SK-N-SH (cell line): ENCODE measurements at regions not wholly inside any gene's neighbourhood (a gene's known extent, or its start where the extent isn't known, plus 50 kb on each side); places are given as distances from the start of the nearest gene placed in this dataset.

ENCODE experiments used
- CTCF ChIA-PET: fragments of 300-600, 350-600 bp; formaldehyde crosslinking; extraction: SDS; loops from one replicate; lab custom pipeline; 2021; lab: Yijun Ruan, JAX
- POLR2A ChIA-PET: fragments of 350-600 bp; sonication (Branson Sonifier 250); formaldehyde crosslinking; extraction: SDS; loops from one replicate; lab custom pipeline; 2020; ENCODE audit warnings: antibody characterized with exemption, inconsistent platforms; lab: Yijun Ruan, JAX
- DNase-seq: peaks from one replicate; pipeline ENCODE4 v3.0.0; 2012
- H2AFZ ChIP-seq: fragments of 200-600 bp; sonication (generic); 2 replicates; pipeline ENCODE4 v1.8.1; 2016; ENCODE audit warnings: antibody characterized with exemption, mild to moderate bottlenecking, low read depth
- H3F3A ChIP-seq: fragments of 200-600 bp; sonication (generic); replicated peaks from 2 replicates; pipeline ENCODE3; 2016; ENCODE audit warnings: antibody characterized with exemption, mild to moderate bottlenecking; ENCODE audit not compliant: insufficient read depth
- H3K27ac ChIP-seq, 2 experiments: fragments of 200-500 bp in 1 of 2; fragments of 200-600 bp in 1 of 2; sonication (Bioruptor generic) in 1 of 2; sonication (generic), shearing (Covaris generic) in 1 of 2; 2 replicates each; pipeline versions ENCODE4 v1.5.1 to v1.6.1; 2014 to 2016; ENCODE audit warnings: low read depth in 2 of 2, inconsistent platforms in 1 of 2, low read length in 1 of 2, mild to moderate bottlenecking in 1 of 2, mixed read lengths in 1 of 2
- H3K27me3 ChIP-seq: fragments of 200-600 bp; sonication (generic), shearing (Covaris generic); 2 replicates; pipeline ENCODE4 v1.6.1; 2016; ENCODE audit warnings: mixed run types; ENCODE audit not compliant: insufficient read depth
- H3K36me3 ChIP-seq, 2 experiments: fragments of 200-500 bp in 1 of 2; fragments of 200-600 bp in 1 of 2; sonication (Bioruptor generic) in 1 of 2; sonication (generic) in 1 of 2; replicated peaks in 1 of 2; 2 replicates each; pipeline versions ENCODE3 to v1.5.1; 2014 to 2016; ENCODE audit warnings: low read length in 1 of 2, mild to moderate bottlenecking in 1 of 2; ENCODE audit not compliant: insufficient read depth in 2 of 2, control insufficient read depth in 1 of 2
- H3K4me1 ChIP-seq, 2 experiments: fragments of 200-500 bp in 1 of 2; fragments of 200-600 bp in 1 of 2; sonication (Bioruptor generic) in 1 of 2; sonication (generic), shearing (Covaris generic) in 1 of 2; 2 replicates each; pipeline versions ENCODE4 v1.5.1 to v1.6.1; 2014 to 2016; ENCODE audit warnings: low read depth in 1 of 2, low read length in 1 of 2, mixed run types in 1 of 2; ENCODE audit not compliant: insufficient read depth in 2 of 2, control insufficient read depth in 1 of 2
- H3K4me2 ChIP-seq: fragments of 200-600 bp; sonication (generic), shearing (Covaris generic); 2 replicates; pipeline ENCODE4 v1.6.1; 2017; ENCODE audit warnings: mixed run types
- H3K4me3 ChIP-seq, 2 experiments: fragments of 200-500 bp in 1 of 2; fragments of 200-600 bp in 1 of 2; sonication (Bioruptor generic) in 1 of 2; sonication (generic), shearing (Covaris generic) in 1 of 2; 2 replicates each; pipeline versions ENCODE4 v1.5.1 to v1.8.1; 2014 to 2016; ENCODE audit warnings: low read depth in 2 of 2, inconsistent platforms in 1 of 2, low read length in 1 of 2, mild to moderate bottlenecking in 1 of 2, mixed read lengths in 1 of 2, moderate library complexity in 1 of 2
- H3K79me2 ChIP-seq: fragments of 200-600 bp; sonication (generic); 2 replicates; pipeline ENCODE4 v1.8.1; 2017; ENCODE audit warnings: mild to moderate bottlenecking; ENCODE audit not compliant: insufficient read depth
- H3K9ac ChIP-seq: fragments of 200-600 bp; sonication (generic); 2 replicates; pipeline ENCODE4 v1.6.1; 2017; ENCODE audit warnings: mixed run types
- H3K9me2 ChIP-seq: fragments of 200-600 bp; sonication (generic); 2 replicates; pipeline ENCODE4 v1.6.1; 2017; ENCODE audit warnings: mixed run types
- H3K9me3 ChIP-seq: fragments of 200-600 bp; sonication (generic); 2 replicates; pipeline ENCODE4 v1.6.1; 2017; ENCODE audit warnings: mixed run types, mild to moderate bottlenecking, moderate library complexity
- H4K20me1 ChIP-seq: fragments of 200-600 bp; sonication (generic); 2 replicates; pipeline ENCODE4 v1.6.1; 2017; ENCODE audit warnings: mild to moderate bottlenecking, mixed run types; ENCODE audit not compliant: insufficient read depth
- CHD2 ChIP-seq: fragments of 150-350 bp; IDR thresholded peaks from 2 replicates; pipeline ENCODE4 v1.6.1; 2018; ENCODE audit warnings: low read length; ENCODE audit not compliant: partially characterized antibody
- CTCF ChIP-seq: fragments of 200-600 bp; sonication (generic); IDR thresholded peaks from 2 replicates; pipeline ENCODE4 v1.6.1; 2017; ENCODE audit warnings: antibody characterized with exemption, mild to moderate bottlenecking, moderate library complexity
- EZH2phosphoT487 ChIP-seq: fragments of 200-600 bp; sonication (generic); IDR thresholded peaks from 2 replicates; pipeline ENCODE4 v1.6.1; 2017; ENCODE audit warnings: low read depth, mixed run types, mild to moderate bottlenecking, antibody characterized with exemption, moderate library complexity, borderline replicate concordance
- IRF3 ChIP-seq: fragments of 150-350 bp; IDR thresholded peaks from 2 replicates; pipeline ENCODE4 v1.6.1; 2016; ENCODE audit warnings: mild to moderate bottlenecking, low read depth, low read length
- JUND ChIP-seq: IDR thresholded peaks from 2 replicates; pipeline ENCODE4 v1.4.0; 2012
- MAX ChIP-seq: IDR thresholded peaks from 2 replicates; pipeline ENCODE4 v1.4.0; 2012; ENCODE audit warnings: low read depth
- MEF2A ChIP-seq: IDR thresholded peaks from 2 replicates; pipeline ENCODE4 v1.4.0; 2012; ENCODE audit warnings: low read depth, borderline replicate concordance
- NFIC ChIP-seq: IDR thresholded peaks from 2 replicates; pipeline ENCODE4 v1.4.0; 2012; ENCODE audit warnings: borderline replicate concordance
- PBX3 ChIP-seq: IDR thresholded peaks from 2 replicates; pipeline ENCODE4; 2012
- POLR2AphosphoS5 ChIP-seq: IDR thresholded peaks from 2 replicates; pipeline ENCODE4 v1.6.1; 2012; ENCODE audit warnings: low read depth, low read length
- REST ChIP-seq: IDR thresholded peaks from 2 replicates; pipeline ENCODE4 v1.6.1; 2012; ENCODE audit warnings: mild to moderate bottlenecking, low read depth, low read length, moderate library complexity
- TAF1 ChIP-seq: IDR thresholded peaks from 2 replicates; pipeline ENCODE4 v1.6.1; 2012; ENCODE audit warnings: low read depth, mild to moderate bottlenecking, low read length, moderate library complexity, borderline replicate concordance
- TEAD4 ChIP-seq: IDR thresholded peaks from 2 replicates; pipeline ENCODE4 v1.4.0; 2012; ENCODE audit warnings: mild to moderate bottlenecking, borderline replicate concordance; ENCODE audit not compliant: insufficient read depth
- USF1 ChIP-seq: IDR thresholded peaks from 2 replicates; pipeline ENCODE4 v1.4.0; 2012; ENCODE audit warnings: low read depth, borderline replicate concordance
- ZBTB33 ChIP-seq: IDR thresholded peaks from 2 replicates; pipeline ENCODE4 v1.4.0; 2012; ENCODE audit warnings: low read depth, borderline replicate concordance
- WGBS: methylation state at CpG from one replicate; pipeline ENCODE4 v1.1.6; 2017; ENCODE audit warnings: low lambda C conversion rate; 5-methylcytosine and 5-hydroxymethylcytosine counted together

GRCh38 chr15:25582886-25583285 lies 144.1 kb upstream of the UBE3A start:
- no peaks in the 10 kb centered on the region for H3K27me3 ChIP-seq
- no peak overlapping the region for H3K4me2 ChIP-seq
- H3K79me2 ChIP-seq, result no peaks in the 10 kb centered on the region
- no peaks in the 10 kb centered on the region for H3K36me3 ChIP-seq
- DNase-seq, result no peak
- ChIA-PET POLR2A (no interaction called here), CTCF (no interaction called here)
- H3K27ac ChIP-seq, result no peak overlapping the region
- no peak overlapping the region for H2AFZ ChIP-seq
- H3F3A ChIP-seq, result no peaks in the 10 kb centered on the region
- no peaks in the 10 kb centered on the region for H3K4me1 ChIP-seq
- no peak overlapping the region for H3K9ac ChIP-seq
- no peak overlapping the region for H3K4me3 ChIP-seq
- TF ChIP-seq EZH2phosphoT487 (no peak), USF1 (no peak), PBX3 (no peak), NFIC (no peak), IRF3 (no peak), MEF2A (no peak), ZBTB33 (no peak), POLR2AphosphoS5 (no peak), JUND (no peak), TEAD4 (no peak)
- no peaks in the 10 kb centered on the region for H3K9me2 ChIP-seq
- H3K9me3 ChIP-seq, result no peaks in the 10 kb centered on the region
- 29% methylated on average over 4 of the region's 4 CpGs for WGBS
- H4K20me1 ChIP-seq, result no peaks in the 10 kb centered on the region

- H3K4me3 ChIP-seq, result no peak overlapping the region
- WGBS, result 87% methylated on average over 2 of the region's 2 CpGs
- TF ChIP-seq JUND, result no peak
- no peak for TF ChIP-seq NFIC
- no peak for TF ChIP-seq CTCF
- TF ChIP-seq USF1, result no peak
- no peak for TF ChIP-seq CHD2
- TF ChIP-seq REST, result no peak
- TF ChIP-seq MAX, result no peak
- TF ChIP-seq TAF1, result no peak
Observed at GRCh38 chr15:25579127-25579526, 140.3 kb upstream of the UBE3A start.

More at GRCh38 chr15:25579127-25579526, 140.3 kb upstream of the UBE3A start:
- Histone ChIP-seq H3K9me2 (no peaks in the 10 kb centered on the region; the same call in 1 of the 2 replicates), H3K36me3 (no peaks in the 10 kb centered on the region), H3K79me2 (no peaks in the 10 kb centered on the region), H3K9ac (no peak overlapping the region), H3K27me3 (no peaks in the 10 kb centered on the region), H3F3A (no peaks in the 10 kb centered on the region), H3K27ac (no peak overlapping the region), H3K4me1 (no peaks in the 10 kb centered on the region), H3K9me3 (no peaks in the 10 kb centered on the region), H3K4me2 (no peak overlapping the region), H2AFZ (no peak overlapping the region), H4K20me1 (no peaks in the 10 kb centered on the region)
- DNase-seq, result no peak
- ChIA-PET POLR2A (no interaction called here), CTCF (no interaction called here)
